HepG2 (cell line): ENCODE measurements at regions not wholly inside any gene's neighbourhood (a gene's known extent, or its start where the extent isn't known, plus 50 kb on each side); places are given as distances from the start of the nearest gene placed in this dataset.

Experiments used
- CTCF ChIP-seq: sonication (generic); formaldehyde crosslinking; IDR thresholded peaks from 2 replicates; pipeline ENCODE4 v1.5.0; 2020; ENCODE audit warnings: mild to moderate bottlenecking, missing genetic modification reagents, moderate library complexity
- EP300 ChIP-seq, 3 experiments: sonication (generic) in 1 of 3; formaldehyde crosslinking in 1 of 3; IDR thresholded peaks; 2 replicates each; pipeline versions ENCODE4 v1.5.1 to v1.6.1; 2011 to 2020; ENCODE audit warnings: low read depth in 2 of 3, low read length in 2 of 3, borderline replicate concordance in 1 of 3, improper control_type of control experiment in 1 of 3, mild to moderate bottlenecking in 1 of 3, missing genetic modification reagents in 1 of 3, moderate library complexity in 1 of 3
- FOXA3 ChIP-seq: IDR thresholded peaks from 2 replicates; pipeline ENCODE4 v1.6.1; 2016; ENCODE audit warnings: missing genetic modification reagents, missing compliant biosample characterization
- NPAS2 ChIP-seq: sonication (generic); formaldehyde crosslinking; IDR thresholded peaks from 2 replicates; pipeline ENCODE4 v1.8.0; 2022; ENCODE audit warnings: mild to moderate bottlenecking, missing genetic modification reagents, borderline replicate concordance
- SP1 ChIP-seq, 2 experiments: fragments of 450-650 bp in 1 of 2; sonication (generic) in 1 of 2; formaldehyde crosslinking in 1 of 2; IDR thresholded peaks; 2 replicates each; pipeline versions ENCODE4 v1.4.0 to v1.6.1; 2016 to 2020; ENCODE audit warnings: missing genetic modification reagents in 1 of 2
- ZBTB21 ChIP-seq: sonication (generic); formaldehyde crosslinking; IDR thresholded peaks from 2 replicates; pipeline ENCODE4 v1.4.0; 2020; ENCODE audit warnings: missing genetic modification reagents
- ZFP1 ChIP-seq: IDR thresholded peaks from 2 replicates; pipeline ENCODE4 v1.6.1; 2016
- TF ChIP-seq, protein P1 (sequence below): sonication (generic); formaldehyde crosslinking; IDR thresholded peaks from 2 replicates; pipeline ENCODE4 v1.8.0; 2023; ENCODE audit warnings: mild to moderate bottlenecking, missing genetic modification reagents
- TF ChIP-seq, protein P2 (sequence below), 2 experiments: IDR thresholded peaks; 2 replicates each; pipeline ENCODE4 v1.6.1; 2011 to 2012; ENCODE audit warnings: low read length in 2 of 2, borderline replicate concordance in 1 of 2, low read depth in 1 of 2, mild to moderate bottlenecking in 1 of 2, moderate library complexity in 1 of 2
- TF ChIP-seq, protein P3 (sequence below): sonication (generic); formaldehyde crosslinking; IDR thresholded peaks from 2 replicates; pipeline ENCODE4 v1.4.0; 2020; ENCODE audit warnings: low read depth, missing genetic modification reagents
- TF ChIP-seq, protein P4 (sequence below): sonication (generic); formaldehyde crosslinking; IDR thresholded peaks from 2 replicates; pipeline ENCODE4 v1.8.0; 2022; ENCODE audit warnings: mild to moderate bottlenecking, missing genetic modification reagents, borderline replicate concordance

GRCh38 chr10:8334631-8335030, 280.1 kb downstream of the GATA3 start:
- no peak for TF ChIP-seq ZFP1 (CRISPR knock-in tag)
- TF ChIP-seq, protein P1, sequence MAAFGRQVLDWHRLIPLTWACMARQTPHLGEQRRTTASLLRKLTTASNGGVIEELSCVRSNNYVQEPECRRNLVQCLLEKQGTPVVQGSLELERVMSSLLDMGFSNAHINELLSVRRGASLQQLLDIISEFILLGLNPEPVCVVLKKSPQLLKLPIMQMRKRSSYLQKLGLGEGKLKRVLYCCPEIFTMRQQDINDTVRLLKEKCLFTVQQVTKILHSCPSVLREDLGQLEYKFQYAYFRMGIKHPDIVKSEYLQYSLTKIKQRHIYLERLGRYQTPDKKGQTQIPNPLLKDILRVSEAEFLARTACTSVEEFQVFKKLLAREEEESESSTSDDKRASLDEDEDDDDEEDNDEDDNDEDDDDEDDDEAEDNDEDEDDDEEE (CRISPR knock-in tag), result no peak
- TF ChIP-seq, protein P2, sequence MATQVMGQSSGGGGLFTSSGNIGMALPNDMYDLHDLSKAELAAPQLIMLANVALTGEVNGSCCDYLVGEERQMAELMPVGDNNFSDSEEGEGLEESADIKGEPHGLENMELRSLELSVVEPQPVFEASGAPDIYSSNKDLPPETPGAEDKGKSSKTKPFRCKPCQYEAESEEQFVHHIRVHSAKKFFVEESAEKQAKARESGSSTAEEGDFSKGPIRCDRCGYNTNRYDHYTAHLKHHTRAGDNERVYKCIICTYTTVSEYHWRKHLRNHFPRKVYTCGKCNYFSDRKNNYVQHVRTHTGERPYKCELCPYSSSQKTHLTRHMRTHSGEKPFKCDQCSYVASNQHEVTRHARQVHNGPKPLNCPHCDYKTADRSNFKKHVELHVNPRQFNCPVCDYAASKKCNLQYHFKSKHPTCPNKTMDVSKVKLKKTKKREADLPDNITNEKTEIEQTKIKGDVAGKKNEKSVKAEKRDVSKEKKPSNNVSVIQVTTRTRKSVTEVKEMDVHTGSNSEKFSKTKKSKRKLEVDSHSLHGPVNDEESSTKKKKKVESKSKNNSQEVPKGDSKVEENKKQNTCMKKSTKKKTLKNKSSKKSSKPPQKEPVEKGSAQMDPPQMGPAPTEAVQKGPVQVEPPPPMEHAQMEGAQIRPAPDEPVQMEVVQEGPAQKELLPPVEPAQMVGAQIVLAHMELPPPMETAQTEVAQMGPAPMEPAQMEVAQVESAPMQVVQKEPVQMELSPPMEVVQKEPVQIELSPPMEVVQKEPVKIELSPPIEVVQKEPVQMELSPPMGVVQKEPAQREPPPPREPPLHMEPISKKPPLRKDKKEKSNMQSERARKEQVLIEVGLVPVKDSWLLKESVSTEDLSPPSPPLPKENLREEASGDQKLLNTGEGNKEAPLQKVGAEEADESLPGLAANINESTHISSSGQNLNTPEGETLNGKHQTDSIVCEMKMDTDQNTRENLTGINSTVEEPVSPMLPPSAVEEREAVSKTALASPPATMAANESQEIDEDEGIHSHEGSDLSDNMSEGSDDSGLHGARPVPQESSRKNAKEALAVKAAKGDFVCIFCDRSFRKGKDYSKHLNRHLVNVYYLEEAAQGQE (IDR thresholded peaks at IDR 0.05; ENCODE audit: borderline replicate concordance in 1 of 2, low read depth in 1 of 2, low read length in 2 of 2), result no peak
- no peak for TF ChIP-seq FOXA3 (CRISPR knock-in tag)
- TF ChIP-seq, protein P3, sequence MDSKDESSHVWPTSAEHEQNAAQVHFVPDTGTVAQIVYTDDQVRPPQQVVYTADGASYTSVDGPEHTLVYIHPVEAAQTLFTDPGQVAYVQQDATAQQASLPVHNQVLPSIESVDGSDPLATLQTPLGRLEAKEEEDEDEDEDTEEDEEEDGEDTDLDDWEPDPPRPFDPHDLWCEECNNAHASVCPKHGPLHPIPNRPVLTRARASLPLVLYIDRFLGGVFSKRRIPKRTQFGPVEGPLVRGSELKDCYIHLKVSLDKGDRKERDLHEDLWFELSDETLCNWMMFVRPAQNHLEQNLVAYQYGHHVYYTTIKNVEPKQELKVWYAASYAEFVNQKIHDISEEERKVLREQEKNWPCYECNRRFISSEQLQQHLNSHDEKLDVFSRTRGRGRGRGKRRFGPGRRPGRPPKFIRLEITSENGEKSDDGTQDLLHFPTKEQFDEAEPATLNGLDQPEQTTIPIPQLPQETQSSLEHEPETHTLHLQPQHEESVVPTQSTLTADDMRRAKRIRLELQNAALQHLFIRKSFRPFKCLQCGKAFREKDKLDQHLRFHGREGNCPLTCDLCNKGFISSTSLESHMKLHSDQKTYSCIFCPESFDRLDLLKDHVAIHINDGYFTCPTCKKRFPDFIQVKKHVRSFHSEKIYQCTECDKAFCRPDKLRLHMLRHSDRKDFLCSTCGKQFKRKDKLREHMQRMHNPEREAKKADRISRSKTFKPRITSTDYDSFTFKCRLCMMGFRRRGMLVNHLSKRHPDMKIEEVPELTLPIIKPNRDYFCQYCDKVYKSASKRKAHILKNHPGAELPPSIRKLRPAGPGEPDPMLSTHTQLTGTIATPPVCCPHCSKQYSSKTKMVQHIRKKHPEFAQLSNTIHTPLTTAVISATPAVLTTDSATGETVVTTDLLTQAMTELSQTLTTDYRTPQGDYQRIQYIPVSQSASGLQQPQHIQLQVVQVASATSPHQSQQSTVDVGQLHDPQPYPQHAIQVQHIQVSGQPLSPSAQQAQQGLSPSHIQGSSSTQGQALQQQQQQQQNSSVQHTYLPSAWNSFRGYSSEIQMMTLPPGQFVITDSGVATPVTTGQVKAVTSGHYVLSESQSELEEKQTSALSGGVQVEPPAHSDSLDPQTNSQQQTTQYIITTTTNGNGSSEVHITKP, result no peak
- TF ChIP-seq CTCF (CRISPR knock-in tag), result no peak
- no peak for TF ChIP-seq NPAS2 (CRISPR knock-in tag)
- TF ChIP-seq, protein P4, sequence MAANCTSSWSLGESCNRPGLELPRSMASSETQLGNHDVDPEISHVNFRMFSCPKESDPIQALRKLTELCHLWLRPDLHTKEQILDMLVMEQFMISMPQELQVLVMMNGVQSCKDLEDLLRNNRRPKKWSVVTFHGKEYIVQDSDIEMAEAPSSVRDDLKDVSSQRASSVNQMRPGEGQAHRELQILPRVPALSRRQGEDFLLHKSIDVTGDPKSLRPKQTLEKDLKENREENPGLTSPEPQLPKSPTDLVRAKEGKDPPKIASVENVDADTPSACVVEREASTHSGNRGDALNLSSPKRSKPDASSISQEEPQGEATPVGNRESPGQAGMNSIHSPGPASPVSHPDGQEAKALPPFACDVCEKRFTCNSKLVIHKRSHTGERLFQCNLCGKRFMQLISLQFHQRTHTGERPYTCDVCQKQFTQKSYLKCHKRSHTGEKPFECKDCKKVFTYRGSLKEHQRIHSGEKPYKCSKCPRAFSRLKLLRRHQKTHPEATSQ (CRISPR knock-in tag), result no peak
- no peak for TF ChIP-seq ZBTB21
- no peak for TF ChIP-seq EP300 (IDR thresholded peaks at IDR 0.05; ENCODE audit: low read depth in 2 of 2, low read length in 2 of 2)
- TF ChIP-seq EP300 (CRISPR knock-in tag; IDR thresholded peaks at IDR 0.05; ENCODE audit: borderline replicate concordance), result no peak
- TF ChIP-seq SP1 (IDR thresholded peaks at IDR 0.05), result no peak
- no peak for TF ChIP-seq SP1 (CRISPR knock-in tag; IDR thresholded peaks at IDR 0.05)
